B cell (primary cell): ENCODE measurements at regions not wholly inside any gene's neighbourhood (a gene's known extent, or its start where the extent isn't known, plus 50 kb on each side); places are given as distances from the start of the nearest gene placed in this dataset.

ENCODE experiments used
- ATAC-seq: fragments of 200-7000 bp; cut with Tn5 transposase; one replicate; pipeline ENCODE4 v1.10.0; 2021; ENCODE audit warnings: low read depth, mild to moderate bottlenecking, moderate number of reproducible peaks, moderate library complexity
- CTCF ChIA-PET: fragments of 350-600 bp; sonication (Branson Sonifier 250); formaldehyde crosslinking; loops from one replicate; lab custom pipeline; 2021; ENCODE audit warnings: antibody characterized with exemption, inconsistent platforms; lab: Charles Lee
- POLR2A ChIA-PET: fragments of 350-600 bp; sonication (Branson Sonifier 250); formaldehyde crosslinking; loops from one replicate; lab custom pipeline; 2021; ENCODE audit warnings: antibody characterized with exemption; lab: Charles Lee
- DNase-seq: peaks from one replicate; pipeline ENCODE4 v3.0.0; 2013
- H2AFZ ChIP-seq: 2 replicates; pipeline ENCODE4 v1.6.1; 2012; ENCODE audit warnings: mild to moderate bottlenecking, low read depth, low read length; ENCODE audit not compliant: insufficient read depth, poor library complexity, severe bottlenecking
- H3K27ac ChIP-seq, 2 donors: 1 replicate in 1 of 2; 2 replicates in 1 of 2; pipeline ENCODE4 v1.5.1; 2012 to 2013; ENCODE audit warnings: low read length in 2 of 2, mild to moderate bottlenecking in 2 of 2, moderate library complexity in 1 of 2
- H3K27me3 ChIP-seq, 4 experiments: fragments of 200-600 bp in 1 of 4; sonication (generic) in 1 of 4; replicated peaks in 1 of 4; 1 replicate in 2 of 4; 2 replicates in 2 of 4; pipeline versions ENCODE4 v1.6.1 to v1.7.0; 2013 to 2016; ENCODE audit warnings: low read length in 3 of 4, mild to moderate bottlenecking in 2 of 4, mixed read lengths in 1 of 4, moderate library complexity in 1 of 4; ENCODE audit not compliant: insufficient read depth in 4 of 4, control insufficient read depth in 3 of 4; ENCODE audit errors: control extremely low read depth in 1 of 4
- H3K36me3 ChIP-seq, 2 experiments: replicated peaks in 1 of 2; 1 replicate in 1 of 2; 2 replicates in 1 of 2; pipeline versions ENCODE4 v1.6.1 to v1.7.1; 2013; ENCODE audit warnings: low read length in 1 of 2; ENCODE audit not compliant: insufficient read depth in 2 of 2, control insufficient read depth in 1 of 2; ENCODE audit errors: control extremely low read depth in 1 of 2, extremely low read depth in 1 of 2
- H3K4me1 ChIP-seq, 2 donors: fragments of 200-600 bp in 1 of 2; sonication (generic) in 1 of 2; 1 replicate in 1 of 2; 2 replicates in 1 of 2; pipeline versions ENCODE4 v1.5.1 to v1.6.1; 2013 to 2017; ENCODE audit warnings: low read length in 2 of 2; ENCODE audit not compliant: control insufficient read depth in 2 of 2, insufficient read depth in 2 of 2
- H3K4me2 ChIP-seq: replicated peaks from 2 replicates; pipeline ENCODE3; 2012; ENCODE audit warnings: mild to moderate bottlenecking, low read depth, low read length; ENCODE audit not compliant: poor library complexity, severe bottlenecking
- H3K4me3 ChIP-seq, 5 experiments: fragments of 200-600 bp in 1 of 5; sonication (generic) in 1 of 5; 1 replicate in 3 of 5; 2 replicates in 2 of 5; pipeline versions ENCODE4 v1.5.1 to v1.7.0; 2011 to 2016; ENCODE audit warnings: low read length in 4 of 5, mild to moderate bottlenecking in 4 of 5, low read depth in 2 of 5, control low read depth in 1 of 5, moderate library complexity in 1 of 5; ENCODE audit not compliant: insufficient read depth in 1 of 5; ENCODE audit errors: control extremely low read depth in 1 of 5, extremely low read depth in 1 of 5
- H3K79me2 ChIP-seq: fragments of 200-600 bp; sonication (generic); one replicate; pipeline ENCODE4 v1.6.0; 2016; ENCODE audit warnings: low read length; ENCODE audit not compliant: control insufficient read depth, insufficient read depth
- H3K9ac ChIP-seq: fragments of 200-600 bp; sonication (generic); 2 replicates; pipeline ENCODE4 v1.6.1; 2017; ENCODE audit warnings: mild to moderate bottlenecking, low read length, moderate library complexity
- H3K9me3 ChIP-seq, 3 donors: one replicate each; pipeline versions ENCODE4 v1.6.1 to v1.7.1; 2013; ENCODE audit warnings: low read length in 2 of 3; ENCODE audit not compliant: control insufficient read depth in 2 of 3, insufficient read depth in 1 of 3; ENCODE audit errors: control extremely low read depth in 1 of 3
- H4K20me1 ChIP-seq: 2 replicates; pipeline ENCODE4 v1.6.0; 2012; ENCODE audit warnings: mild to moderate bottlenecking, low read length; ENCODE audit not compliant: insufficient read depth, control insufficient read depth, poor library complexity, severe bottlenecking
- H3K27ac Mint-ChIP-seq: one replicate; pipeline ENCODE4 v1.8.0; 2021; ENCODE audit warnings: mixed read lengths
- H3K27me3 Mint-ChIP-seq: one replicate; pipeline ENCODE4 v1.8.0; 2021; ENCODE audit warnings: mixed read lengths
- H3K4me1 Mint-ChIP-seq: one replicate; pipeline ENCODE4 v1.8.0; 2021; ENCODE audit warnings: mixed read lengths
- H3K4me3 Mint-ChIP-seq: one replicate; pipeline ENCODE4 v1.8.0; 2021; ENCODE audit warnings: mixed read lengths
- H3K9me3 Mint-ChIP-seq: one replicate; pipeline ENCODE4 v1.8.0; 2022; ENCODE audit warnings: mixed read lengths; ENCODE audit not compliant: insufficient read depth
- CTCF ChIP-seq: fragments of 200-600 bp; IDR thresholded peaks from one replicate; pipeline ENCODE4 v1.8.0; 2022; ENCODE audit warnings: antibody characterized with exemption, mild to moderate bottlenecking
- EZH2 ChIP-seq: IDR thresholded peaks from 2 replicates; pipeline ENCODE4 v1.6.1; 2012; ENCODE audit warnings: borderline replicate concordance, low read depth, mild to moderate bottlenecking, moderate library complexity, low read length; ENCODE audit not compliant: insufficient read depth, poor library complexity, severe bottlenecking
- WGBS: methylation state at CpG from one replicate; pipeline ENCODE4 v1.1.5; 2013; ENCODE audit warnings: missing lambda C conversion rate; ENCODE audit not compliant: insufficient coverage; 5-methylcytosine and 5-hydroxymethylcytosine counted together
- intact Hi-C: fragments of 100-400 bp; cut with micrococcal nuclease; formaldehyde crosslinking; loops from one replicate; pipeline ENCODE4 v1.10.0; 2022

GRCh38 chr6:150683320-150683719 lies 83.6 kb downstream of the PLEKHG1 start:
- no peaks in the 10 kb centered on the region for H4K20me1 ChIP-seq
- TF ChIP-seq EZH2 = no peak
- peaks cover 93% of the 10 kb centered on the region for H3K79me2 ChIP-seq
- peaks cover 0 to 3% (median 0%) of the 10 kb centered on the region in 3 donors for H3K9me3 ChIP-seq
- peak overlapping the region; percentile 27 for H3K9ac ChIP-seq
- no peaks in the 10 kb centered on the region for H3K27me3 ChIP-seq
- POLR2A ChIA-PET = no interaction called here
- intact Hi-C loops = no loop called here
- DNase-seq (peak; percentile 68), ATAC-seq (peak; percentile 39)
- peak overlapping the region; percentile 72 to 96 for H3K27ac ChIP-seq
- H3K27ac Mint-ChIP-seq = peak overlapping the region; percentile 80
- peaks cover 88% of the 10 kb centered on the region for H3K4me1 Mint-ChIP-seq
- no peaks in the 10 kb centered on the region for H3K27me3 Mint-ChIP-seq
- peak overlapping the region; percentile 59 for H3K4me2 ChIP-seq
- H3K4me1 ChIP-seq = peaks cover 85 to 89% of the 10 kb centered on the region in 2 donors
- H3K4me3 ChIP-seq = peak overlapping the region in 2 of 5 experiments; percentile 0 to 16
- H2AFZ ChIP-seq = peak overlapping the region; percentile 53
- peak overlapping the region; percentile 64 for H3K4me3 Mint-ChIP-seq
- H3K36me3 ChIP-seq = peaks cover under 1 to 7% of the 10 kb centered on the region in 2 experiments
- H3K9me3 Mint-ChIP-seq = no peaks in the 10 kb centered on the region
- CTCF ChIA-PET = interaction anchor here (0.8 to 3.3 kb wide), 4 partner anchors 49 to 265 kb away, joined by 3 to 10 read pairs (median 4); partner anchors contain the start of gene PLEKHG1
- WGBS = 15% methylated on average over 4 of the region's 8 CpGs

GRCh38 chr6:150684161-150684560 lies 84.5 kb downstream of the PLEKHG1 start:
- Mint-ChIP-seq H3K9me3 (no peaks in the 10 kb centered on the region), H3K27me3 (no peaks in the 10 kb centered on the region), H3K27ac (peak overlapping the region; percentile 80), H3K4me1 (peaks cover 94% of the 10 kb centered on the region), H3K4me3 (peak overlapping the region; percentile 64)
- intact Hi-C loops = loop anchor here (2.0 kb wide), 1 partner anchor 19 kb away; no protein-coding TSS in a partner anchor
- H3K4me2 ChIP-seq = peak overlapping the region; percentile 59
- peaks cover 86 to 97% of the 10 kb centered on the region in 2 donors for H3K4me1 ChIP-seq
- TF ChIP-seq EZH2 = no peak
- TF ChIP-seq CTCF = no peak
- no peak for ATAC-seq
- H3K9me3 ChIP-seq = peaks cover 0 to 3% (median 0%) of the 10 kb centered on the region in 3 donors
- peaks cover 0 to 7% of the 10 kb centered on the region in 2 experiments for H3K36me3 ChIP-seq
- no peak for DNase-seq
- WGBS = 94% methylated on average over 7 of the region's 9 CpGs
- ChIA-PET POLR2A (interaction anchor here (1.8 kb wide), 1 partner anchor 51 kb away, joined by 6 read pairs; no protein-coding TSS in a partner anchor), CTCF (interaction anchor here (1.1 to 4.9 kb wide), 3 partner anchors 12 to 84 kb away, joined by 3 to 22 read pairs (median 18); partner anchors contain the start of gene PLEKHG1)
- peak overlapping the region in 2 of 5 experiments; percentile 2 to 11 for H3K4me3 ChIP-seq
- peak overlapping the region; percentile 27 for H3K9ac ChIP-seq
- H3K79me2 ChIP-seq = peaks cover 94% of the 10 kb centered on the region
- peak overlapping the region; percentile 72 to 96 for H3K27ac ChIP-seq
- H3K27me3 ChIP-seq = no peaks in the 10 kb centered on the region
- H4K20me1 ChIP-seq = no peaks in the 10 kb centered on the region
- peak overlapping the region; percentile 30 for H2AFZ ChIP-seq
